ENCODE measurements at regions not wholly inside any gene's neighbourhood (a gene's known extent, or its start where the extent isn't known, plus 50 kb on each side); places are given as distances from the start of the nearest gene placed in this dataset.

GRCh38 chr7:52726986-52727385 lies 308.4 kb upstream of the POM121L12 start:
- no peak for DNase-seq (ENCODE audit: low read depth)
- TF ChIP-seq CTCF (IDR thresholded peaks at IDR 0.05; ENCODE audit: insufficient read depth, low read length): no peak
- H3K4me3 ChIP-seq (ENCODE audit: low read depth, low read length): no peak overlapping the region

GRCh38 chr7:52726493-52726892 lies 308.9 kb upstream of the POM121L12 start:
- TF ChIP-seq CTCF (IDR thresholded peaks at IDR 0.05; ENCODE audit: insufficient read depth, low read length): no peak
- DNase-seq (ENCODE audit: low read depth): no peak
- H3K4me3 ChIP-seq (ENCODE audit: low read depth, low read length): no peak overlapping the region

GRCh38 chr7:52723606-52724005 lies 311.8 kb upstream of the POM121L12 start:
- no peak for DNase-seq (ENCODE audit: low read depth)
- no peak overlapping the region for H3K4me3 ChIP-seq (ENCODE audit: low read depth, low read length)
- TF ChIP-seq CTCF (IDR thresholded peaks at IDR 0.05; ENCODE audit: insufficient read depth, low read length): no peak

GRCh38 chr7:52720856-52721255 lies 314.6 kb upstream of the POM121L12 start:
- no peak for DNase-seq (ENCODE audit: low read depth)
- TF ChIP-seq CTCF (IDR thresholded peaks at IDR 0.05; ENCODE audit: insufficient read depth, low read length): no peak
- H3K4me3 ChIP-seq (ENCODE audit: low read depth, low read length): no peak overlapping the region

- no peak overlapping the region for H3K4me3 ChIP-seq (ENCODE audit: low read depth, low read length)
- DNase-seq (ENCODE audit: low read depth): no peak
- no peak for TF ChIP-seq CTCF (IDR thresholded peaks at IDR 0.05; ENCODE audit: insufficient read depth, low read length)
Measured at GRCh38 chr7:52719677-52720076, 315.8 kb upstream of the POM121L12 start.

- TF ChIP-seq CTCF (IDR thresholded peaks at IDR 0.05; ENCODE audit: insufficient read depth, low read length): no peak
- DNase-seq (ENCODE audit: low read depth): no peak
- no peak overlapping the region for H3K4me3 ChIP-seq (ENCODE audit: low read depth, low read length)
Measured at GRCh38 chr7:52715701-52716100, 319.7 kb upstream of the POM121L12 start.

- H3K4me3 ChIP-seq (ENCODE audit: low read depth, low read length): no peak overlapping the region
- no peak for DNase-seq (ENCODE audit: low read depth)
- TF ChIP-seq CTCF (IDR thresholded peaks at IDR 0.05; ENCODE audit: insufficient read depth, low read length): no peak
Measured at GRCh38 chr7:52712938-52713337, 322.5 kb upstream of the POM121L12 start.

All from fibroblast of the aortic adventitia (primary cell).